HG03354 (cell line): ENCODE measurements at regions not wholly inside any gene's neighbourhood (a gene's known extent, or its start where the extent isn't known, plus 50 kb on each side); places are given as distances from the start of the nearest gene placed in this dataset.
"Not testable (repeated sequence)": the region's sequence is repeated elsewhere in the genome, so short reads cannot be mapped to it uniquely, and the experiment has no call there.

Experiments used
- ATAC-seq: cut with Tn5 transposase; IDR thresholded peaks from one replicate; pipeline ENCODE4 v1.9.1; 2021; ENCODE audit warnings: mild to moderate bottlenecking; ENCODE audit not compliant: unreplicated experiment, poor library complexity, severe bottlenecking

DNA sequence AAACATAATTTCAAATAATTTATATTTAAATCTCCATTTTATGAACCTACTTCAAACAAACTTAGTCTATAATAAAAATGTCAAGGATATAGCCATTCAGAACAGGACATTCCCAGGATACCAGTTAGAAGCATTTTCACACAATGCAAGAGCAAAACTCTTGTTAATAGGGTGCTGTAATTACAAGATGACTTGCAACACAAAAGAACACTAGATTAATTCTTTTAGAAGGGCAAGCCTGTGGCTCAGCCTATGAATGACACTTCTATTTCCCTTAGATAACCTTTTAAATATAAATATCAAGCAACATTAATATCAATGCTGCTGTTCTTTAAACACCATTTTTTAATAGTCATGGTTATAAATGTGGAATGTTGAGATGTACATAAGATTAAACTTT, 157.9 kb upstream of the SCN7A start:
- no peak for ATAC-seq

DNA sequence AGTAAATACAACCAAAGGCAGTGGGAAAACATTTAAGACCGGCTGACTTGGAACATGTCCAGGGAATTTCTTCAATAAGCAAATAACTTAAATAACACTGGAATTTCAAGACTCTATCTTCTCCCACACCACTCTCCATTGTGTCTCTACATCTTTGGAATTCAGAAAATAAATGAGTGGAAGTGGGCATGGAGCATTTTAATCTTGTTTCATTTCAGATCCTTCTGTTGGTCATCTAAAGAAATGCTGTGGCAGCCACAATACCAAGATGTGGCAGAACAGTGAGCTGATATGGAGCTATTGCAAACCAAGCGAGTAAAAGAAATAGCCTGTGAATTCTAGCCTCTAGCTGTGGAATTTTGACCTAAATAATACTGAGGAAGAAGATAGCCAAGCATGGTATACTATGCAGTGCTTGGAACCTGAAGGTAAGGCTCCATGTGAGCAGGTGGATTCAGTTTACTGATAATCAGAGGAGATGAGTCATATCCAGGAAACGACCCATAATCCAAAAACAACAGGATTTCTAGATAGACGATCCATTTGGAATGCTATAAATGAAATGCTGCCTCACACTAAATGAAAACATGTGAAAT, 157.1 kb upstream of the SCN7A start:
- ATAC-seq, result no peak

DNA sequence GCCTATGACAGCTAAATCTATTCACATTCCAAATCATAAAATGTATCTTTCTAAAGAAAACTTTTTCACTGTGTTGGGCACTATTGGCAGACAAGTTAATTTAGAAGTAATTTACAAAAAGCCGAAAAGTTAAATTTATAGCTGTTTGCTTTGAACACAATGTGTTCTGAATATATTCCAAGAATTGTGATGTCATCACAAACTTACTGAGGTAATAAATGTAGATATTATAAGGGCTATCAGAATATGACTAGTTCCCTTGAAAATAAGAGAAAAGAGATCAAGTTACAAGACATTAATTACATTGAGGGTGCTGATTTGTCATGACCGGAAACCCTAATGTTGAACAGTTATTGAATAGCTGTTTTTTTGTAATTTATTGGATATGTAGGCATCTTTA, 153.9 kb upstream of the SCN7A start:
- ATAC-seq, result no peak

DNA sequence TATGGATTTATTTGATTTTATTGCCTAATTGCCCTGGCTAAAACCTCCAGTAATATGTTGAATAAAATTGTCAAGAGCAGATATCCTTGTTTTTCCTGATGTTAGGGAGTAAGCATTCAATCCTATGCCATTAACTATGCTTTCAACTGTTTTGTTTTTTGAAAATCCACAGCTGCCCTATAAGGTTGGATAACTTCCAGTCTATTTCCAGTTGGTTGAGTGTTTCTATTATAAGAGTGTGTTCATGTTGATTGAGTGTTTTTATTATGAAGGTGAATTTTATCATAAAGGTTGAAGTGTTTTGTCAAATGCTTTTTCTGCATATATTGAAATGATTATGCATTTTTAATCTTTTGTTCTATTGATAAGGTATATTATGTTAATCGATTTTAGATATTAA, 149.9 kb upstream of the SCN7A start:
- no peak for ATAC-seq

DNA sequence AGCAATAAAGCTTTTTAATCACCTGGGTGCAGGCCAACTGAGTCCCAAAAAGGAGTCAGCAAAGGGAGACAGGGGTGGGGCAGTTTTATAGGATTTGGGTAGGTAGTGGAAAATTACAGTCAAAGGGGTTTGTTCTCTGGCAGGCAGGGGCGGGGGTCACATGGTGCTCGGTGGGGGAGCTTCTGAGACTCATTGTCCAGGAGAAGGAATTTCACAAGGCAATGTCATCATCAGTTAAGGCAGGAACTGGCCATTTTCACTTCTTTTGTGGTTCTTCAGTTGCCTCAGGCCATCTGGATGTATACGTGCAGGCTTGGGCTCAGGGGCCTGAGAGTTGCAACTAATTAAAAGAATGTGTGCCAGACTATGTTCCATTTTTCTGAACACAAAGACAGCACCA, 147.5 kb upstream of the SCN7A start:
- not testable (repeated sequence) for ATAC-seq

DNA sequence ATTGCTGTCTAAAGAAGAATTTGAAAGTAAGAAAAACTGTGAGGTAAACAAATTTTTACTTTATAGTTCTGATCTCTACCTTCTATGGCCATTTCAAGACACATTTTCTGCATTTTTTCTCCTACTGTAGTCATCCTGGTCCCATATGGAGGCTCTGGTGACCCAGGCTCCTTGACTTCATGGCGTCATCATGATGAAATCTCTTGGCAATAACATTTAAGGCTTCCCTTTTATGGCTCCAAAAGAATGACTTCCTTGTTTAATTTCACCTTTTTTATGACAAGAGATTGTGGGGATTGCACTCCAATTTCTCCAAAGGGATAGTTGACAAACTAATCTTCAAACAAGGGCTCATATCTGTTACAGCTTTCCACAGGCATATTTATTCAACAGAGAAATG, 143.0 kb upstream of the SCN7A start:
- ATAC-seq, result no peak

DNA sequence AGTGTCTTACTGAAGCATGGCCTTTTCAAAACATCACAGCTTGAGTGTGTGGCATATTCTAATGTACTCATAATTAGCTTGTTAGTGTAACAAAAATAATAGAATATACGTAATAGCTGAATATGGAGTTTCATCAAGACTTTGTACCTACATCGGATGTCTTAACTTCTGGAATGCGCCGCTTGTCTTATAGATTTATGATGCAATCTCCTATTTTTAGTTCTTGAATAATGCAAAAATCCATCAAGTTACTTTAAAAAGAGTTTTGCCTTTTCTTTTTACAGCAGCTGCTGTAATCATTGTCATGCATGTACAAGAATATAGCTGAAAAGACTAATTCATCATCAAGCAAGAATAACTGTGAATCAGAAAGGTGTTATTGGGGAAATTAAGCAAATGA, 140.7 kb upstream of the SCN7A start:
- no peak for ATAC-seq

DNA sequence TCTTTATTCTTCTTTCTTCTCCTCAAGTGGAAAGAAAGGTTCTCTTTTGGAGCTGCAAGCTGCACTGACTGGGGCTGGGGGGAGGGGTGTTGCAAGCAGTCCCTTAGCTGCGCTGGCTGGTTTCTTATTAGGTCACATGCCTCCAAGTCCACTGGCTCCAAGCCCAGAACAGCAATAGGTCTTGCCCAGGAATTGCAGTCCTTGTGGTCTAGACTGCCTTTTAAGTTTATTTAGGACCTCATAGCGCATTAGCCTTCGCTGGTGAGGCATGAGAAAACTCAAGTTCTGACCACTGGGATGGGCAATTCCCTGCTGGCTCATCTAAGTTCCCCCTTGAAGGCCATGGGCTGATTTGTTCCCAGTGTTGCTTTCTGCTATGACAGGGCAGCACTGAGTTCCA, 138.6 kb upstream of the SCN7A start:
- ATAC-seq, result no peak

DNA sequence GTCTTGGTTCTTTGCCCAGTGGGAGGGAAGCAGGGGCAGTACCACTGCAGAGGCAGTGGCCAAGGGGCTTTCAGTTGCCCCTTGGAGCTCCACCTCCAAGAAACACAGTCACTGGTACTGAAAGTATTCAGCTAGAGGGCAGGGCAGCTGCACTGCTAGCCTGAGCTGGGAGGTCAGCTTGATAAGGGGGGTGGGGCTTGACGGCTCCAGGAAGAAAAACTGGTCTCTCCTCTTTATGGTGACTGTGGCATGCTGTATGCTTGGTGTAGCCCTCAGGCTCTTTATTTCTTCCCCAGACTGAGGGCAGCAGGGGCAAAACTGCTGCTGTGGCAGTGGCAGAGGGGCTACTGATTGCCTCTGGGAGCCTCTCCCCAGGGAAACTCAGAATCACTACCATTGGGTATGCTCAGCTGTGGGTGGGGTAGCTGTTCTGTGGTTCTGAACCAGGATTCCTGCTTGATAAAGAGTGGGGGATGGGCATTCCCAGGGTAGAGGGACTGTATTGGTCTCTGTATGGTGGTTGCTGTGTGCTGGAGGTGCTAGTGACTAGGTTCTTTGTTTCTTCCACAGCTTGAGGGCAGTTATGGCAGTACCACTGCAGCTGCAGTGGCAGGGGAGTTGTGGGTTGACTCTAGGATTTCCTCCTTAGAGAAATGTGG, 134.6 kb upstream of the SCN7A start:
- ATAC-seq, result no peak

DNA sequence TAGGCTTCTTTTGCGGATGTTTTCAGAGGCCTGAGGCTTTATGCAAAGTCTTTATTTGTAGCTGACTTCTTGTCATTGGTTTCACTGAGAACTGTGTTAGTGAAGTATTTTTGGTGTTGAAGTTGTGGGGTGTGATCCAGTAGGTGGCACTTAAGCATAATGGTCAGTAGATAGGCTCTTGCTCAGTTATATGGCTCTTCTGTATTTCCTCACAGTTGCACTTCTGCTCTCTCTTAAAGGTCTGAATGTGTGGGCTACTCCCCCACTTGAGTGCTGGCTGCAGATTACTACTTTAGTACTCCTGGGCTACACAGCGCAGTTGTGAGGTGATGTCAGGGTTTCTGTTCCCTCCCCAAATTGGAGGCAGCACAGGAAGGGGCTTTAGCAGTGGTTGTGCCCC, 133.8 kb upstream of the SCN7A start:
- ATAC-seq, result peak; percentile 53

DNA sequence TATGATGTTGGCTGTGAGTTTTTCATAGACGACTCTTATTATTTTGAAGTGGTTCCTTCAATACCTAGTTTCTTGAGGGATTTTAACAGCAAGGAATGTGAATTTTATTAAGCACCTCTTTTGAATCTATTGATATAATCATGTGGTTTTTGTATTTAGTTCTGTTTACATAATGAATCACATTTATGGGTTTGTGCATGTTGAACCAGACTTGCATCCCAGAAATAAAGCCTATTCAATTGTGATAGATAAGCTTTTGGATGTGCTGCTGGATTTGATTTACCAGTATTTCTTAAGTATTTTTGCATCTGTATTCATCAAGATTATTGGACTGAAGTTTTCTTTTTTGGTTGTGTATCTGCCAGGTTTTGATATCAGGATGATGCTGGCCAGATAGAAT, 131.6 kb upstream of the SCN7A start:
- ATAC-seq, result no peak

DNA sequence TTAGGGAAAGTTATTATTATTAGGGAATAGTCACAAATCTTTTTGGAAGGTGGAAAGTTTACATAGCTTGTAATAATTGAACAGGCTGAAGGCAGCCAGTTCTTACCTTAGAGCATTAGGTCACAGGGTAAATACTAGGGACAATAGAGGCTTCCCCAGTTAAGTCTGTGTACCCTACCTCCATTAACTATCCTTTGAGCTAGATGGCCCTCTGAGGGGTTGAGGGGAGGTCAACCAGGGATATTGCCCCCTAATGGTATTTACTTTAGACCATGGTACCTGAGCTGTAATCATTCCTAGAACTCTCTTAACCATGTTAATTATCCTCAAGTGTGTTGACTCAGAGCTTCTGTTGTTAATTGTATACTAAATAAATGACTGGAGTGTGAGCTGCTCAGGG, 120.5 kb upstream of the SCN7A start:
- no peak for ATAC-seq

DNA sequence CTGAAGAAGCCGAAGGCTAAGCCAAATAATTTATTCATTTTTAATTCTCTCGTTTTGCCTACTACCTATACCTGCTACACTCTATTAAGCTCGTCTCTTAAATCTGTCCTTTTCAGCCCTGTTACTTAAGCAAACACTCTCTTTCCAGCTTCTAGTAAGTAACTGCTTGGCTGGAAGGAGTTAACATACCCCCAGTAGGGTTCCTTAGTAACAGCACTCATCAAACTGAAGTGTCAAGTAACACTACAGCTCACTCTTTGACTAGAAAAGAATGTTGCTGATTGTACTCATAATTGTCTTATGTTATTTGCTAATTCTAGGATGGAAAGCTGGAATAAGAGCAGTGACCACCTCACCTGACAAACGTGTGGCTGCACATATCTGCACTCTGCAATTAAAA, 120.0 kb upstream of the SCN7A start:
- no peak for ATAC-seq

DNA sequence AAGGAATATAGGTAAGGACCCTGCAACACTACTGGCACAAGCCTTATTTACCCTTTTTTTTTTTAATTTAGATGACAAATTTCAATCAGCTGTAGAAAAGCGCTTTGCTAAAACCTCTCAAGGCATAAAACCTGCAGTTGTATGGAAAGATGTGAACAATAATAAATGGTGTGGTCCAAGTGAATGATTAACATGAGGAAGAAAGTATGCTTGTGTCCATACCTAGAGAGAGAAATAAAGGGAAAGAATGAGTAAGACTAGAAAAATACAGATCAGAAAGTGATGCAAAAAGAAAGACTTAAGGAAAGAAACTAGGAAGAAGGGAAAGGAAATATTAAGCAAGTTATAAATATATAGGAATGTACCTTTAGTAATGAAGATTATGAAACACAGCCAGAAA, 119.2 kb upstream of the SCN7A start:
- ATAC-seq, result no peak

DNA sequence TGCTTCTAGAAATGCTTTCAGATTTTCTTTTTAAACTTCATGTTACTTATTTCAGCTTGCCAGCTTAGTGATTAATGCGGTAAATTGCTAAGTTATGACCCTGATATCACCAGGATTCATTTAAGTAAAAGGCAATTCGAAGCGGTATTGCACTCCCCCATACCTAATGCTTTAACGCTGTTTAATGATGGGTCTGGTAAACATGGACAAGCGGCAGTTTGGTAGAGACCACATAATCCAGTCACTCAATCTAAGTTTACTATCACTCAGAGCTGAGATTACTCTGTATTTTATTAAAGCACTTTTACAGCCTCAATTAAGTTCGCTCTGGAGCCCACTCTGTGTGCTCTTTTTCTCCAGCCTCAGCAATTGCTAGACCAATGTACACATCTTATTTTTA, 118.2 kb upstream of the SCN7A start:
- no peak for ATAC-seq

DNA sequence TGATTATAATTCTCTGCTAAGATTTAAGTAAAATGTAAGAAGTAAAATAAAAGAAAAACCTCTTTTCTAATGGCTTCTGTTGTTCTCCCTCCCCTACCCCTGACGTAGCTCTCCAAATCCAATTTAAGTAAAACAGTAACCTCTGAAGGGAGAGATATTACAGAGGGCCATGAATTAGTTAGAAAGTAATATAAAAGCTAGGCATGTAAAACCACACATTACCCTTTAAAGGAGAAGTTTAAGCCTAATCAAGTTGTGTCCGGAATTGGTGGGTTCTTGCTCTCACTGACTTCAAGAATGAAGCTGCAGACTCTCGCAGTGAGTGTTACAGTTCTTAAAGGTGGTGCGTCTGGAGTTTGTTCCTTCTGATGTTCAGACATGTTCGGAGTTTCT, 116.9 kb upstream of the SCN7A start:
- no peak for ATAC-seq

DNA sequence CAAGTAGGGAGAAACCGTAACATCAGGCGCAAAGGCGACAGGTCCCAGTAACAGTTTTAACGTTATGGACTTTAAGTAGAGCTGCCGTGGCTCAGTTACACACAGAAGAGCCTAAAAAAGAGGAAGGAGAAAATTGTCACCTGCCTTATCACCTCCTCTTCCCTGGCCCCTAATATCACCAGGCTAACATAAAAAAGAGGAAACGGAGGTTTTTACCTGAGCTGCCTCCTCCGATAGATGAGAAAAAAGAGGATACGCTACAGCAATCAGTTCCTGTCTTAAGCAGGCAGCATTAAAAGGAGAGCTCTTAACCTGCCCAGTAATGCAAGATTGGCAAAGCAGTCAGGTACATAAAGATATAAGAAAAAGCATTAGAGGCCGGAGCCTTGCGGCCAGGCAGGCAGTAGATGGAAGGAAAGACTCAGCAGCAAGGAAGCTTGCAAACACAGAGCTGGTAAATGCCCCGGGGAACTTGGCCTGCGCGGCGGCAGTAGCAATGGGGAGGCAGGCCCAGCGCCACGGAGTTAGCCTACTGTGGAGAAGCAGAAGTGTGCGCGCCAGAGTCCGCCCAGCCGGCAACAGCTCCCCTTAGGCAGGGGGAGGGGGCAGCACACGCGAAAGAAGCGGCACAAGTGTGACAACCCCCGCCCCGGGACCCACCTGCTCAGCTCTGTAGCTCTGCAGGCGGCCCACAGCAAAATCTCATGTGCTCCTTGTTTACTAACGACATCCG, 116.3 kb upstream of the SCN7A start:
- peak; percentile 58 for ATAC-seq

DNA sequence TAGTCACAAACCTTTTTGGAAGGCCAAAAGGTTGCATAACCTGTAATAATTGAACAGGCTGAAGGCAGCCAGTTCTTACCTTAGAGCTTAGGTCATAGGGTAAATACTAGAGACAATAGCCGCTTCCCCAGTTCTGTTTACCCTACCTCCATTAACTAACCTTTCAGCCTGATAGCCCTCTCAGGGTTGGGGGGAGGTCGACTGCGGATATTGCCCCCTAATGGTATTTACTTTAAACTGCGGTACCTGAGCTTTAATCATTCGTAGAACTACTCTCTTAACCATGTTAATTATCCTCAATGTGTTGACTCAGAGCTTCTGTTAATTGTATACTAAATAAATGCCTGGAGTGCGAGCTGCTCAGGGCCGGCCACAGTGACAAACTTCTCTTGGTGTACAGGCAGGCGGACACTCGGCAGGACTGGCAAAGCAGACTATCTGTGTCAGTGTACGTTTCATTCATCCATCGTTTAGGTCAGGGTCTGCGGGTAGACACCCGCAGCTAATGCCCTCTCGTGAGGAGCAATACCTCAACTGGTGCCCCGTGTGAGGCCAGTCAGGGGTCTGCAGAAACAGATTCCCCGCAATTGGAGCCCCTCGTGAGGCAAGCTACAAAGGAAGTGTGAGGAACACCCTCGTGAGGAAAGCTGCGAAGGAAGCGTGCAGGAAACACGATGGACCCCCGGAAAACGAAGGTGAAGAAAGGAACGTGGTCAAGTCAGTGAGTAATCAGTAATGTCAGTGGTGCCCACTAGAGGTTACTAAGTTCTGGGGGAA, 115.3 kb upstream of the SCN7A start:
- no peak for ATAC-seq

DNA sequence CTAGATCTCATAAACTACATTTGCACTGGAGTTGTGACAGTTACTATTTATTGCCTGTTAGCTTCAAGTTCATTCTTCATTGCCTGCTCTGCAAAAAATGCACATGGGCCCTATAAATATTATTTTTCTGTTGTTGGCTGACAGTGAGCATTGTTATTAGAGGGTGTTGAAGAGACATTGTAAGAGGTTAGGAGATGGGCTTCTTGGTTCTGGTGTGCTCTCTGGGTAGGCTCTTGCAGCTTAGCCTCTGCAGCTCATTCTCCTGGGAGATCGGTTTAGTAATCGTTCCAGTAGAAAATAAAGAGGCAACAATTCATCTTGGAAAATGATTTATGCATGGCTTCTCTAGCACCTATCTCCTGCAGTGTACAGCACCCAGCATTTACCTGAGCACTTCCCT, 113.8 kb upstream of the SCN7A start:
- no peak for ATAC-seq

DNA sequence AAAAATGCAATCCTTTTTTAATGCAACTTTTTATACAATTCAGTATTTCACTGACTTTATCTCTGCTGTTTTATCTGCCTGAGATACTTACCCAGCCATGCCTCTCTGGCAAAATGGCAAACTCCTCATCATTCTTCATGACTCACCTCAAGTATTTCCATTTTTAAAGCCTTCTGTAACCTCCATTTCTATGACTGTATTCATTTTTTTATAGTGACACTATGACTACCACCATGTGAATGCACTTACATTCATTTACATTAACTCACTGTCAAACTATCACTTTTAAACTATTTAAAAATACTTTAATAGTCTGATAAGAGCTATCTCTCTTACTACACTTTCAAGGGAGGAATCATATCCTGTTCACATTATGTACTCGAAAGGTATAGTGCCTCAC, 99.4 kb upstream of the SCN7A start:
- ATAC-seq, result no peak

DNA sequence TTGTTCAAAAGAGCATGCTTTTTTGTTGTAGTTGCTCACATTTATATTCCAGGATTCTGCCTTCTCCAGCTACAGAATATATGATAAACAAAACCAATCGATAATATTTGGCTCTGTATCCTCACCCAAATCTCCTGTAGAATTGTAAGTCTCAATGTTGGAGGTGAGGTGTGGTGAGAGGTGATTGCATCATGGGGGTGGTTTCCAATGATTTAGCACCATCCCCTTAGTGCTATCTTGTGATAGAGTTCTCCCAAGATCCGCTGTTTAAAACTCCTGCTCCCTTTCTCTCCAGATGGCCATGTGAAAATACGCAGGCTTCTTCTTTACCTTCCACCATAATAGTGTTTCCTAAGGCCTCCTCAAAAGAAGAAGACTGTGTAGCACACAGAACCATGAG, 98.7 kb upstream of the SCN7A start:
- ATAC-seq, result no peak
